ENCODE measurements at regions not wholly inside any gene's neighbourhood (a gene's known extent, or its start where the extent isn't known, plus 50 kb on each side); places are given as distances from the start of the nearest gene placed in this dataset.
"Not testable (repeated sequence)": the region's sequence is repeated elsewhere in the genome, so short reads cannot be mapped to it uniquely, and the experiment has no call there.

DNA sequence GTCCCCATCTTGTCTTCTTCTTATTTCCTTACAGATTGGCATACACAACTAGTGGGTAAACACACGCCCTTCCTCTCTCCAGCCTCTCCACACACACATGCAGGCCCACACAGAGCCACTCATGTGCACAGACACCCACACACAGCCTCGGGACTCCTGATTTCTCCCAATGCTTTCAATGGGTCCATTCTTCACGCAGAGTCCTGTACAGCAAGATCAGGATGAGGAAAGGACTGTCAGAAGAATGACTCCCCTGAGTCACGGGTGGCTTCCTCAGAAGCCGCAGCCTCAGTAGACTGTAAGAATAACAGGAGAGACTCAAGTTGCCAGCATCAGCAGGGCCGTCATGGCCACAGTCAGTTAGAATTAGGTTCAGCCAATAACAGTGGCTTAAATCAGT, 109.1 kb upstream of the GLI2 start:
- no peak for DNase-seq (ENCODE audit: low read depth in 2 of 2)

DNA sequence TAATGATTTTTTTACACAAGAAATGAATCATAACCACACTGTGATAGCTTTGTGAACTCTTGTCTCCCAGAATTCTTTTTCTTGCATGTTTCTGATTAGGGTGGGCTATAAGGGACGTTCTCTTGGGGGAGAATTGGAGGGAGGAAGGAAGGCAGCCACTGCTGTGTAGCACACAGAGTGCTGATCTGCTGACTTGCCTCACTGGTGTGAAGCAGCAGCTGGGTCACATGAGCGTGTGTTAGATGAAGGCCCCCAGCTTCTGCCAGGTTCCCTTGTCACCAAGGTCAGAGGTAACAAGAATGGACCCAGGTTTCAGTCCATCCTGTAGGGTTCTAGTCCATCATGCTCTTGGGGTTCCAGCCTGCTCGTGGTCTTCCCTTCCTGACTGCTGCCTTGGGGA, 107.4 kb upstream of the GLI2 start:
- no peak for DNase-seq (ENCODE audit: low read depth in 2 of 2)

DNA sequence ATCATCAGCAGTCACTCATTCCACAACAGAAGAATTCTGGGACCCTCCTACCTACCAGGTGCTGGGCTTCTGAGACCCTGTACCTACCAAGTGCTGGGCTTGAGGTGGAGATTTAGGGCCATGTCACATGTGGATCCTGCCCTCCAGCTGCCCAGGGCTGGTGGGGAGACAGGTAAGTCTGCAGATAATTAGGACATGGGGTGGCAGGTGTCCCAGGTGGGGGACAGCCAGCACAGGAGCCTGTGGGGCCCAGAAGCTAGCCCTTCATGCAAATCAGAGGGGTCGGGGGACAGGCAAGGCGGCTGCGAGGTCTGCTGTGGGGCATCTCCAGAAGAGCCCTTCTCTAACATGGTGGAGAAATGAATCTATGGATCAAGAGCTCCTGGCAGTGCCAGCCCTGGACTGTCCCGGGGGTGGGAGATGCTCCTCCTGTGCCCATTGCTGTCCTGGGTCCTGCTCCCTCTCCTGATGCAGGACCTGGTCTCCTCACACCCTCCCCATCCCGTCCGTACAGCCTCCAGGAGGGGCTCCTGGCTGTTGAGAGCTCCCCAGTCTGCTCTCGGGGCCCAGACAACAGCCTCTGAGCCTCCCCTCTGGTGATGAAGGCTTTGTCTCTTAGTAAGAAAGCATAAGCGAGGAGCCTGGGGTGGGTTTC, 106.3 kb upstream of the GLI2 start:
- no peak for DNase-seq (ENCODE audit: low read depth in 2 of 2)

DNA sequence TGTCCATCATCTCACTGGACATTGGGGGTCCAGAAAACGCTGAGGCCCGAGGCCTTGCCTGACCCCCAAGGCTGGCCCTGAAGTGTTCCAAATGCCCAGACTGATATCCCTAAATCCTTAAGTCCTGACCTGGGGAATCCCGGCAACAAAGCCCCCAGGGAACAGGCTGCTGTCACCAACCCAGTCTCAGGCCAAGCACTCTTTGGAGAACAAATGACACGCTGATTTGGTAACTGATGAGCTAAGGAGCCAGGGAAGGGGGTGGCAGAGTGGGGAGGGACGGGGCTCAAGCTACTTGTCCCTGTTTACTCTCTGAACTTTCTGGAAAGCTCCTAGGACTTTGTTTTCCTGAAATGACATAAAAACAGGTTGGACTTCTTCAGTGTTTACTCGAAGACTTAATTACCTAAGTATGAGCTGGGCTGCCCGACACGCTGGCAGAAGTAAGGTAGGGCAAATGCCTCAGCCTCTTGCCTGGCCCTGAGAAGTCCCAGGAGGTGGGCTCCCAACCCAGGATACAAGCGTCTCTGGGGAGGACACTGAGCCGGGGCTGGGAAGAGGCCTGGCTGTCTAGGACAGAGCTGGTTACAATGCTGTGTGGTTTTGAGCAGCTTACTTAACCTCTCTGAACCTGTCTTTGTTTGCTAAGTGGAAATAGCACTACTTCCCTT, 105.5 kb upstream of the GLI2 start:
- DNase-seq (ENCODE audit: low read depth in 2 of 2) = no peak

DNA sequence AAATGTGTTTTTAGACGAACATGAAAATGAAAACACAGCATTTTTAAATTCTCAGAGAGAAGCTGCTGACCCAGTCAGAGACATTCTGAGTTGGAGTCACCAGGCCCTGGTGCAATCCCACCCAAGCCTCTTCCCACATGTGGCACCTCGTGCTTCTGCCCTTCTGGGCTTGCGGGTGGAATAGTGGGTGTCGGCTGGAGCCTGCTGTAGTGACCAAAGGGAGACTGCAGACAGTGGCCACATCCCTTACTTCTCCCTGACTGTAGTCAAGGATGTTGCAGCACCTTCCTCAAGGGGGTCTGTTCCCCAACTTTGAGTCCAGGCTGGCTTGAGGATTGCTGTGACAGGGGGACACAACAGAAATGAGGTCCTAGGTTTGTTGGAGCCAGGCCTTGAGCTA, 104.4 kb upstream of the GLI2 start:
- DNase-seq (ENCODE audit: low read depth in 2 of 2) = no peak

DNA sequence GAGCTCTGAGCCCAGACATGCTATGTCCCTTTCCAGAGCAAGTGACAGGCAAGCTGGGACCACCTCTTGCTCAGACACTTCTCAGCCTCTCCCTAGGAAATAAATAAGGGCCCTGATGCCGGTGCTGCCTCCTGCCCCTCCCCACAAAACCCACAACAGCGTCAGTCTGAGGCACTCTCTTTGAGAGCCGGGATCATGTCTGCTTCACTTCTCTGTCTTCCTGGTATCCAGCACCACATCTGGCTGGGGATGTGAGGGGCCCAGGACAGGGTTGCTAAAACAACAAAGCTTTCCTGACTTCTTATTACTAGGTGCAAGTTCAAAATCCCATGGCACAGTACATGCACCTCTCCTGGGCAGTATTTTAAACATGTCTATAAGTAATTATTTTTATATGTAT, 103.9 kb upstream of the GLI2 start:
- DNase-seq (ENCODE audit: low read depth in 2 of 2) = no peak

DNA sequence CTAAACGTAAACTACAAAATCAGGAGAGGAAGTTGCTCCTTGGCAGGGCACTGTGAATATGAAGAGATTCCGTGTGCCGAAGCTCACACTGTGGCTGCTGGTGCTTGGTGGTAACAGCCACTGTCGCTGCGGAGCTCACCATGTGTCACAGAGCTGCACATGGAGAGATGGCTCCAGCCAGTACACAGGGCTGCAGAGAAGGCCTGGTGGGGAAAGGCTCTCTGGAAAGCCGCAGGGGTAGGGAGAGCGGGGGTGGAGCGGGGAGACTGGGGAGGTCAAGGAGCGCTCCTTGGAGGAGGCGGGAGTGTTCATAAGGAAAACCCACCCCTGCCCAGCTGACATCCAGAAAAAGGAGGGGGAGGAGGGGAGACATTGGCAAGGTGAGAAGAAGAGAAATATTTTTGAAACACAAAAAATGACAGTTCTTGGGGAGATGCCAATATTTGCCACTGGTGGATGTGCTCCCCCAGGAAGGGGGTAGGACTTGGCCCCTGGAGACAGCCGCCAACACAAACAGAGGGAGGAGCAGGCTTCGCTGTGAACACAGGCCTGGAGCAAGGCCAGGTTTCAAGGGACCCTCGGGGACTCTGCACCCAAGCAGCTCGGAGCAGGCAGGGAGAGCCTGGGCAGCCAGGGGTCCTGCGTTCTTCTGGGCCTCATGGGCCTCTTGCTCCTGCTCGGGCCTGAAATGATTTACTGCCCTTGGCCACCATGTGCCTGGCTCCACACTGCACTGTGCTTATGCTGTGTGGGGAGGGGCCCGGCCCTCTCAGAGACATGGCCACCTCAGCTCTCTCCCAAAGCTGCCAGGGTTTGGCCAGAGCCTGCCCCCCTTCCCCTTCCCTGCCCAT, 102.6 kb upstream of the GLI2 start:
- no peak for DNase-seq (ENCODE audit: low read depth in 2 of 2)

DNA sequence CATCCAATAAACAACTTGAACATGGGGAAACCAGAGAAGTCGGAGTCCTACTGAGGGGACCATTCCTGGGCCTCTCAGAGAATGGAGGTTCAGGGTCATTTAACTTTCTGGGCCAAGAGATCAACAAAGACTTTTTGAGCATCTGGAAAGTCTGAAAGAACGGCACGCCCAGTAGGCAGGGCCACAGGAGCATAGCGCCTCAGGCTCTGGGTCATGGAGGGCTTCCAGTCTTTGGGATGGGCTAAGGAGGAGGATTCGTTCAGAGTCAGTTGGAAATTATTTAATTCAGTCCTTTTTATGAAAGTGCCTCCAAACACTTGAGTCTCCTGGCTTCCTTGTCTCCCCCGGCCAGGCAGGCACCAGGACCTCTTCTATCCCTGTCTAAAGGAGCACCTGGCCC, 101.1 kb upstream of the GLI2 start:
- no peak for DNase-seq (ENCODE audit: low read depth in 2 of 2)

DNA sequence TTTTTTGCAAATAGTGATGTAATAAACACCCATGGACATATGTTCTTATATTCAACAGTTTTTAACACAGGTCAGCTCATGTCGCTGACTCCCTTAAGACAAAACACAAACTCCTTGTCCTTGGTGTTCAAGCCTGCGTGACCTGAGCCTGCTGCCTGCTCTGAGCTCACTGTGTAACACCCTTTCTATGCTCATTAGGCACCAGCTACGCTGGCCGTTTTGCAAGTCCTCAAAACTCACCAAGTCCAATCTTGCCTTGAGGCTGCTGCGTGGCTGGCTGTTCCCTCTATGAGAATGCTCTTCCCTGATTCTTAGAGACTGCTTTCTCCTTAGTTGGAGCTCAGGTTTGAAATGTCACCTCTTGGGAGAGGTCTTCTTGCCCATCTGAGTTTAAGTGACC, 100.5 kb upstream of the GLI2 start:
- no peak for DNase-seq (ENCODE audit: low read depth in 2 of 2)

DNA sequence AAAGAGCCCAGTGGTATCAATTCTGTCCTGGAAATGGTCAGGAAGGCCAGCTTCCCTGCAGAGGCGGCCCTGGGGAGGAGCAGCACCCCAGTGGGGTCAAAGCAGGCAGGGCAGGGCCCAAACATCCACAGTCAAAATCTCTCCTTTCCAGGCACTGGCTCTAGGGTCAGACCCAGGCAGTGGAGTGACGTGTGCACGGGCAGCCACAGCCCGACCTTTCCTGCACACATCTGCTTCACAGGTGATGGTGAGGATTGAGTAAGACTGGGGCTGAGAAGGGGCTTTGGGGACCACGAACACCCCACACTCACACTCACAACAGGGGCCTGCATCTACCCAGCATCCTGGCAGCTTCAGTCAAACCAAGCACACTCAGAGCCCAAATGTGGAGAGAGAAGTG, 97.8 kb upstream of the GLI2 start:
- DNase-seq (ENCODE audit: low read depth in 2 of 2) = no peak

DNA sequence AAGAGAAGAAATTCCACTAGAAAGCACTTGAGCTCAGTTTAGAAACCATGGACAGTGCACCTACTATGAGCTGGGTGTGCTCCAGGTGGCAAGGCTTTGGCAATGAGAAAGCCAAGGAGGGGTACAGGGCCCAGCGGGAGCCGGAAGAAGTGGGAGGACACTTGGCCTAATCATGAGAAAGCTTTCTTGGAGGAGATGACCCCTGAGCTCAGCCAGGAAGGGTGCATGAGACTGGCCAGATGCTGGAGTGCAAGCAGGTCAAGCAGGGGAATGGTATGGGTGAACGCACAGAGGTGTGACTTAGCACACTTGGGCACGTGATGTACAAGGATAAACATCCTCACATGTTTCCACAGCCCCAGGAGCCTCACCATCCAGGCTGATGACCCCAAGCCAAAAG, 97.2 kb upstream of the GLI2 start:
- no peak for DNase-seq (ENCODE audit: low read depth in 2 of 2)

DNA sequence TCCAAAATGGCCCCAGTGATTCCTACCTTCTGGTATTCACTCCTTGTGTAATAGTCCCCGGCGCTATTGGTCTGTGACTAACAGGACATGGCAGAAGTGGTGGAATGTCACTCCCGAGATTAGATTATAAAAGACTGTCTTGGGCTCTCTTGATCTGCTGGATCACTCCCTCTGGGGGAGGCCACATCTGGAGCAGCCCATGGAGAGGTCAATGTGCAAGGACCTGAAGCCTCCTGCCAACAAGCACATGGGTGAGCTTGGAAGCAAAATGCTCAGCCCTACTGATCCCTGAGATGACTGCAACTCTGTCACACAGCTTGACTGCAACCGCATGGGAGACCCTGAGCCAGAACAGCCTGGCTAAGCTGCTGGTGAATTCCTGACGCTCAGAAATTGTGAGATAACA, 94.3 kb upstream of the GLI2 start:
- no peak for DNase-seq (ENCODE audit: low read depth in 2 of 2)

DNA sequence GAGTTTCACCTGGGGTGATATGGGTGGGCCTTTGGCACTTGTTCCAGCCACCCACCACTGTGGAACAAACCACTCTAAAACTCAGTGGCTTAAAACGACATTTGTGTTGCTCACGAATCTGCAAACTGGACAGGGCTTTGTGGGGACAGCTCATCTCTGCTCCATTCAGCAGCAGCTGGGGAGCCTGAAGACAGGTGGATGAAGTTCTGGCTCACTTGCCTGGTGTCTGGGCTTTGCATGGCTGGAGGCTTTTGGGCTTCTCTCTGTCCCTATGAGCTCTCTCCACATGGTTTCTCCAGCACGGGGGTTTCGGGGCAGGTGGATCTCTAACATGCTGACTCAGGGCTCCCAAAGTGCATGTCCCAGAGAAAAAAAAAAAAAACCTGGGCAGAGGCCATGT, 93.0 kb upstream of the GLI2 start:
- no peak for DNase-seq (ENCODE audit: low read depth in 2 of 2)

DNA sequence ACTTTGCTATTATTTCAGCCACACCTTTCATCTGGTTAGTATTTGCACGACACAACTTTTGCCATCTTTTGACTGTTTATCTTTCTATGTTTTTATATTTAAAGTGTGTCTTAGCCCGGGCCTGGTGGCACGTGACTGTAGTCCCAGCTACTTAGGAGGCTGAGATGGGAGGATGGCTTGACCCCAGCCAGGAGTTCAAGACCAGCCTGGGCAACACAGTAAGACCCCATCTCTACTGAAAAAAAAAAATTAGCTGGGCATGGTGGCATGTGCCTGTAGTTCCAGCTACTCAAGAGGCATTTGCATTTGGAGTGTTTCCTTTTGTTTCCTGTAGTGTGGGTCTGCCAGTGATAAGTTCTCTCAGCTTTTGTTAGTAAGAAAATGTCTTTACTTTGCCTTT, 88.7 kb upstream of the GLI2 start:
- no peak for DNase-seq (ENCODE audit: low read depth in 2 of 2)

DNA sequence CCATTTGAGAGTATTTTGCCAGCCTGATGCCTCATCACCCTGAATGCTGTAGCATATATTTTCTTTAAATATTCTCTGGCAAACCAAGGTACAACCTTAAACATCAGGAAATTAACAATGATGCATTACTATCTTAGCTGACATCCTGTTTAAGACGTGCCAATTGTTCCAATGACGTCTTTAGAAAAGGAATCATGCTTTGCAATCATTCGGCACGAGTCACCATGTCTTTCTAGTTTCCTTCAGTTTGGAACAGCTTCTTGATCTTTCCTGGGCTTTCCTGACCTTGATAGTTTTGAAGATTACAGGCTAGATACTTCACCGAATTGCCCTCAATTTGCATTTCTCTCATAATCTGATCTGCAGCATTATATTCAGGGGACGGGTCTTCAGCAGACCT, 88.2 kb upstream of the GLI2 start:
- no peak for DNase-seq (ENCODE audit: low read depth in 2 of 2)

DNA sequence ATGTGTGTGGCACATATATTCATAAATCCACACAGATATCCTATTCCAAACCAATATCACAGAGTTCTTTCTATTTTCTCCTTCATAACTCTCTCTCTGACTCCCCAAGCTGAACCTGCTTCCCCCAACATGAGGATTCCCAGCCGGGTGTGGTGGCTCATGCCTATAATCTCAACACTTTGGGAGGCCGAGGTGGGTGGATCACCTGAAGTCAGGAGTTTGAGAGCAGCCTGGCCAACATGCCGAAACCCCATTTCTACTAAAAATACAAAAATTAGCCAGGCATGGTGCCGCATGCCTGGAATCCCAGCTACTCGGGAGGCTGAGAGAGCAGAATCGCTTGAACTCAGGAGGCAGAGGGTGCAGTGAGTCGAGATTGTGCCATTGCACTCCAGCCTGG, 86.3 kb upstream of the GLI2 start:
- not testable (repeated sequence) for DNase-seq (ENCODE audit: low read depth in 2 of 2)

DNA sequence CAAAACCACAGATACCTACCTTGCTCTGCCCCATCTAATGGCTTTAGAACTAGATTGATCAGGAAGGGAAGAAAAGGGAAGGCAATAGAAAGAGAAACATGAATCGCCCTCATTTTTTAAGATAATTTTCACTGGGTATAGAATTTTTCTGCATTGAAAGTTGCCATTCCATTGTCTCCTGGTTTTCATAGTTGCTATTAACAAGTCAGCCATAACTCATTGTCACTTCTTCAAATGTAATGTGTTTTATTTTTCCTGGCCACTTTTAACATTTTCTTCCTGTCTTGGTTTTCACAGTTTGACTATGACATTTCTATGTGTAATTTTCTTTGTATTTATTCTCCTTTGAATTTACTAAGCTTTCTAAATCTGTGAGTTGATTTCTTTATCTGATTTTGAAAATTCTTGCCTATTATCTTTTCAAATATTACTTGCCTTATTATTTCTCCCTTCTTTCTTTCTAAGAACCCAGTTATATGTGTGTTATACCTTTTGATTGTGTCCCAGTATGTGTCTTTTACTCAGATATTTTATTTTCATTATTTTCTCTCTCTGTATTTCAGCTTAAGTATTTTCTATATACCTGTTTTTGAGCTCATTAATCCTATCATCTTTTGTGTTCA, 85.5 kb upstream of the GLI2 start:
- no peak for DNase-seq (ENCODE audit: low read depth in 2 of 2)

DNA sequence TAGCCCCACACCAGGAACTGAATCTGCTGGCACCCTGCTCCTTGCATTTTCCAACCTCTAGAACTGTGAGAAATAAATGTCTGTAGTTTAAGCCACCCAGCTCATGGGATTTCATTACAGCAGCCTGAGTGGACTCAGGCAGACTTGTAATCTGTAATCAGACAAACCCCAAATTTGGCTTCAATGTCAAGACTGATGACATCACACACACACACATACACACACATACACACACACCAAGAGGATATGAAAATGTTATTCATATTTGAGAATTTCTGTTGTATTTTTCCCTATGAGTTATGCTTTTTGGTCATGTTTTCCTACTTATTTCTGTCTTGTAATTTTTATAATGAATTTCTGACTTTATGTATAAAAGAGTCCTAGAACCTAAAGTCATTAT, 83.8 kb upstream of the GLI2 start:
- no peak for DNase-seq (ENCODE audit: low read depth in 2 of 2)

DNA sequence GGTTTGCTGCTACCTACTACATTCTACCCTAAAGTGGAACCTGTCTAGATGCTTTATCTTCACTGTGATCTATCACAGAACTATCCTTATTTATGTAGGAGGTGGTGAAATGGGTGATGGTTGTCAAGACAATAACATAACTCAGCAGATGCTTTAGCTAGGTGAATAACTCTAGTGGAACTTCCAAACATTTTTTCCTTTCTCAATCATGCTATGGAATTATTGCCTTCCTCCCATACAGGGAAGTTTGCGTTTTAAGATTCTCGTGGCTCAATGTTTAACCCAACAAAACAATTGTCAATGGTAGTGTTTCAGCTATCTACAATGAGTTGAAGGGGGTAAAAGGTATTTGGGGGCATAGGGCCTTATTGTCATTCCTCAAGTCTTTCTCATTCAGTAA, 82.6 kb upstream of the GLI2 start:
- no peak for DNase-seq (ENCODE audit: low read depth in 2 of 2)

DNA sequence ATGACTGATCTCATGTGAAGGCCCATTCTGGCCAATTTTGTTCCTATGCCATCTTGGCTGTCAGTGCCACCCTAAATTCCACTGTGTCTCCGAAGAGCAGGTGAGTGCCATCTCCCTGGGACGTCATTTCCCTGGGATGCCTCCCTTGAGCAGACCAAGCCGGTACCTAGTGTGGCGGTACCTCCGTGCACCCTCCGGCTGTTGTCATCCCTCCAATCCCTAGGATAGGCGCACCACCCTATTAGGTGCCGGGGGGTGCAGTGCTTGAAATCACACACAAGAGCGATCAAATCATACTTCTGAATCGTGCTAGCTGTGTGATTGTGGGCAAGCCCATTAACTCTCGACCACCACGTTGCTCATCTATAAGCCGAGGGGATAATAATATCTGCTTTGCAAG, 81.8 kb upstream of the GLI2 start:
- DNase-seq (ENCODE audit: low read depth in 2 of 2) = no peak

DNA sequence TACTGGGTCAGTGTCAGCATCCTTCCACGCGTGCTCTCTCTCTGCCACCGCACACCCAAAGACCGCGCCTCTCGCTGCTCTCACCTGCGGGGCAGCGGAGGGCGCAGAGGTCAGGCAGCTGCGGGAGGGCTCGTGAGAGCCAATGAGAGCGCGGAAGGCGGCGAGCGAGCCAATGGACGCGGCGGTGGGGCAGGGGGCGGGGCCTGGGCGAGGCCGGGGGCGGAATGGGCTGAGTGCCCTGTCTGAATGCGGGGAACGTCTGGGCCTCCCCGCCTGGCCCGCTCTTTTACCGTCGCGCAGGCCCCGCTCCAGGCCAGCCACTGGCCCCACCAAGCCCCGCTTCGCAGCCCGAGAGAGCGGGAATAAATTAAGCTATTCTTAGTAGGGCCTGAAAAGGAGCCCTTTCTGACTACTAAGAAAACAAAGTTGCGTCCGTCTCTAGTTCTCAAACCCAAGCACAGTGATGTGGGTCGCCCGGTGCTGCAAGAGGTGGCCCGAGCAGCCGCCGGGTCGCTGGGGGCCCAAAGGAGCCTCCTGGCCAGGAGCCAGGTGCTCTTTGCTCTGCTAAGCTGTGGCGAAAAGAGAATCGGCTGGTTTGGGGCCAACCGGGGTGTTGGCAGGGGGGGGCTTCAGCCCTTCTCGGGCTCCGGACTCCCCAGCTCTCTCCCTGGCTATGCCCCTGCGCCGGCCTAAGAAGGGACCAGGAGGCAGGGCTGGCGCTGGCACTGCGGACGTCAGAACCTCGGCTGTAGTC, 81.1 kb upstream of the GLI2 start:
- no peak for DNase-seq (ENCODE audit: low read depth in 2 of 2)

Measured in stimulated activated CD4-positive, alpha-beta T cell treated with anti-CD3 and anti-CD28 coated beads, Interleukin-1b, Interleukin-23, amount 100 ng/mL, for 4 hours (primary cell).